Occipital lobe (tissue), 1 donor: ENCODE measurements at regions not wholly inside any gene's neighbourhood (a gene's known extent, or its start where the extent isn't known, plus 50 kb on each side); places are given as distances from the start of the nearest gene placed in this dataset.

Source experiments
- DNase-seq: peaks from one replicate; lab custom pipeline; 2025; lab: John Stamatoyannopoulos, UW

DNA sequence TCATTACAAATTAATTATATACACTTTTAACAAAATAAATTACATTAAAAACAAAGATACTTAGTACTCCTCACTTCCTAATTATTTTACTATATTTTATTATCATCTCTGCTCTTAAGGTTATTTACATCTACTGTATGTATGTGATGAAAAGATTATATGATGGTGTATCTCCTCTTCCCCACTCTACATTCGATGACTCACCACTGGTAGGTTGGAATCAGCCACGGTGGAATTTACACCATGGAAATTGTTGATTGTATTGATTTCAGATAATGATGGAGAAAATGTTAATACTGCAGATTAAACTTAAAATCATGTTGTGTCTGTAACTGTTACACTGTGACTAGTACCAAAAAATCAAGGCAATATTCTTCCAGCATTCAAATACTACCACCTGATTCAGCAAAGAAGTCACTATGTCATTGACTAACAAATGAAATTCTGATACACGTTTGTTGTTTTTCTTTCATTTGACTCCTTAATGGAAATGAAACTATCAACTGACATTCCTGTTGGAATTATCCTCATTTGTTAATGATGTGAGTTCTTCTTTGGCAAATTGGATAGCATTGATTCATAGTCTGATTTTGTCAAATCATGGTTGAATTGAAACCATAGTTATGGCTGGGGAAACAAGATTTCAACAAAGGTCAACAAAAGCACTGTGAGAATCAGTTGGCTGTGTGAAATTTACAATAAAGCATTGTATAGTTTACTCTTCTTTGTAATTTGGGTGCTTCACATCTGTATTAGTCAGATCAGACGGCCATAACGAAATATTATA is 69.0 kb upstream of the NLK start:
- no peak for DNase-seq

DNA sequence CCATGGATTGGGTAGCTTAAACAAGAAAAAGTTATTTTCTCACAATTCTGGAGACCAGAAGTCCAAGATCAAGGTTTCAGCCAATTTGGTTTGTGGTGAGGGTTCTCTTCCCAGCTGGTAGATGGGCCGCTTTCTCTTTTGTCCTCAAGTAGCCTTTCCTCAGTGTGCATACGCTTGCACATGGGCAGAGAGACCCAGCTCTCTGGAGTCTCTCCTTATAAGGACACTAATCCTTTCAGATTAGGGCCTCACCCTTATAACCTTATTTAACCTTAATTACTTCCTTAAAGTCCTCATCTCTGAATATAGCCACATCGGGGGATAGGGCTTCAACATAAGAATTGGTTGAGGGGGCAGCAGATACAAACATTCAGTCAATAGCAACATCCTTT is 68.4 kb upstream of the NLK start:
- DNase-seq: no peak

DNA sequence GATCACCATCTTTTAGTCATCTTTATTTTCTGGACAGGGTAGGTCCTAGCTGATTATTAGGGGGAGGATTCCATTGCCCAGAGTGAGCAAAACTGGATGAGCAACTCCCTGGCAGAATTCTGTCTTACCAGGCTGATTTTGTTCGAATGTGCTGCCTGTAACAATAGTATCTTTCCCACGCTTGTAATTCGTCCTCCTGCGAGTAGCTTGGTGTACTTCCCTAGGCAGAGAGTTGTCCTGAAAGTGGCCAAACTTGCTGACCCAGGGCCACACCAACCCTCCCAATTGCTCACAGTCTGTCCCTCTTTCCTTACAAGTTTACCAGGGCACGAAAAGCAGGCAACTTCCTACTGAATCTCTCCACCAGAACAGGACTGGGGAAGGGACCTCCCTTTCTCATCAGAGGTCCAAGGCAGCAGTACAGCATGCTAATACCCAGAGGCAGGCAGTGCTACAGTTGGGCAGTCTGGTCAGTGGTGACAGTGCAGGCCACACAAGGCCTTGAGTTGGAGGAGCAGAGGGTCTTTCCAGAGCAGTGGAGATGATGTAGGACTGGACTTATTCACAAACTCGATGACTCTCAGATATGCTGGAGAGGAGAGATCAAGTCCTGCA is 67.8 kb upstream of the NLK start:
- no peak for DNase-seq

DNA sequence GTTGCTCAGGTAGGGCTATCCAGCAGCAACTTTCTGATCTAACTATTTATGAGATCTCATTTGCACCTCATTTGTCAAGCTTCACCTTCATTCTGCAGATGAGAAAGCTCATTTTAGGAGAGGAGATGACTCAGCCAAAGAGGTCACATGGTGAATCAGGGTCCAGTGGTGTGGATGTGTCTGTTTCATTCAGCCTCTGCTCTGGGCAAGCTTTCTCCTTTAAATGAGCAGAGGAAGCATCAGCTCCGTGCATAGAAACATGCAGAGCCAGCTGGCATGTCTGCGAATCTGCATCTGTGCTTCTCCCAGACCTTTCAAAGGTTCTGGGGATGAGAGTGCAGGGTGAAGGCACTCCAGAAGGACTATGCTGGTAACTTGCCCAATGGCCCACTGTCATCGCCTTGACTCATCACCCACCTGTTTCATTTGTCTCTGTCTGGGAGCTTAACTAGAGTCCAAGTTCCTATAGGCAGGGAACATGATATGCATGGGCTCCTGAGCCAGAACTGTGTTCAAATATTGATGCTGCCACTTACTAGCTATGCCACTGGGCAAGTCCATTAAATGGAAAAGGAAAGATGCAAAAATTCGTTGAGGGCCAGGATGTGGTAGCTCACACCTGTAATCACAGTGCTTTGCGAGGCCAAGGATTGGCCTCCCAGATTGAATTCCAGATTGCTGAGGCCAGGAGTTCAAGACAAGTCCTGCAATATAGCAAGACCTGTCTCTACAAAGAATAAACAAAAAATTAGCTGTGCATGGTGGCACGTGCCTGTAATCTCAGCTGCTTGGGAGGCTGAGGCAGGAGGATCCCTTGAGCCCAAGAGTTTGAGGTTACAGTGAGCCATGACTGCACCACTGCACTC is 67.1 kb upstream of the NLK start:
- peak; percentile 61 for DNase-seq

DNA sequence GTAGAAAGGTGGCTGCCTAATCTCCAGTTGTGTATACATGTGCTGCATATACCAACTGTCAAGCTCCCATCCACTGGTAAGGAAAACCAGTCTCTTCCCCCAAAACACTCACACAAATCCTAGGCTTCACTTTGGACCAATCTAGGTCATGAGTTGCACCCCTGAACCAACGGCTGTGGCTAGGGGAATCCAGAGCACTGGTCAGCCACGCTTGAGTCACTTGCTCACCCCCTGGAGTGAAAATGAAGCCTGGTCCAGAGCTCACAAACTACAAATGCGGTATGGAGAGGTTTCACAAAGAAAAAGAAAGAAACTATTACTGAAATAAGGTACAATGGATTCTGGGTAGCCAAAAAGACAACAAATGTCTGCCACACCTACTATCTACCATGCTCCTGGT is 66.1 kb upstream of the NLK start:
- DNase-seq: no peak

DNA sequence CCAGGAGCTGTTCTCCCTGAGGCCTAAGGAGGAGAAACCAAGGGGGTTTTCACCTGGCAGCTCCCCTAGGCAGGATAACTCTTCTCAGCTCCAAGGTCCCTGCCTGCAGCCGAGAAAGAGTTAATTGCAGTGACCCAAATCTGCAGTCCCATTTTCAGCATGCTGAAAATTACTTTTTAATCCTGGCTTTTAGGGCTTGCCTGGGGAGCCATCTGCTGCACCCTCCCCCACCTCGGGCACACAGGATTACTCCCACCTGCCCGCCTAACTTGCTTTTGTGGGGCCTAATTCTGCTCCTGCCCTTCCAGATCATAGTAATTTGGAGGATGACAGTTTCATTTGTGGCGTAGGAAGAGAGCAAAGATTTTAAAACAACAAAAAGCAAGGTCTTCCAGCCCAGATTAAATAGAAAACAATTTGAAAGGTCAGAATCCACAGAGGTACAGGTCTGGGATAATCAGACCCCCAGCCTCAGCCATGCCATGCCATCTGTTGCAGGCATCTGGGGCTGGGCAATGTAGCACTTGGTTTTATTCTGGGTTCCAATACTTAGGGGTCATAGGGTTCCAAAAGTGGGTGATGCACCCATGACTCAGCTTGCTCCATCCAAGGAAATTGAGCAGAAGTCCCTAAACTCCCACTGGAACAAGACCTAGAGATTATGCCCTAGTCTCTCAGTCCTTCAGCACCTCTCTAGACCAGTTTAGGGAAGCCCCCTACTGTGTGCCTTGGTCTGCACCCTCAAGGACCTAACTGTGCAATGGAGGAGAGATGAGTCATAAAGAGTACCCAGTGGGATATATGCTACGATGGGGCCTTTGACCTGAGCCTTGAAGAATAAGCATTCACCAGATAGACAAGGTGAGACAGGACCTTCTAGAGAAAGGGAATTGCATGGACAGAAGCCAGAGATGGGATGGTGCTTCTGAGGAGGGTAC is 64.5 kb upstream of the NLK start:
- no peak for DNase-seq

DNA sequence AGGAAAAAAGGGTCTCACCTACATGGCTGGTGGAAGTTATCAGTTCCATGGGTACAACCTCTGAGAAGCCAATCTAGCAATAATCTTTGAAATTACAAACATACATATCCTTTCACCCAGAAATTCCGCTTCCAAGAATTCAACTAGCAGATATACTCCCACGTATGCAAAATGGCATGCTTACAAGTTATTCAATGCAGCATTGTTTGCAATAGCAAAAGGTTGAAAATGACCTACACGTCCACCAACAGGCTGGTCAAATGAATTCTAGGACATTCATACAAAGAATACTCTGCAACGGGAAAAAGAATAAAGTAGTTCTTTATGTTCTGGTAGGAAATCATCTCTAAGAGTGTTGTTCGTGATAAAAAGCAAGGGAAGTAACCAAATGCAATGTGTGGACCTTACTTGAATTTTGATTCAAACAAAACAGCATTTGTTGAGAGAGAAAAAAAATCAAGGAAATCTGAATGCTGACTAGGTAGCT is 63.7 kb upstream of the NLK start:
- no peak for DNase-seq

DNA sequence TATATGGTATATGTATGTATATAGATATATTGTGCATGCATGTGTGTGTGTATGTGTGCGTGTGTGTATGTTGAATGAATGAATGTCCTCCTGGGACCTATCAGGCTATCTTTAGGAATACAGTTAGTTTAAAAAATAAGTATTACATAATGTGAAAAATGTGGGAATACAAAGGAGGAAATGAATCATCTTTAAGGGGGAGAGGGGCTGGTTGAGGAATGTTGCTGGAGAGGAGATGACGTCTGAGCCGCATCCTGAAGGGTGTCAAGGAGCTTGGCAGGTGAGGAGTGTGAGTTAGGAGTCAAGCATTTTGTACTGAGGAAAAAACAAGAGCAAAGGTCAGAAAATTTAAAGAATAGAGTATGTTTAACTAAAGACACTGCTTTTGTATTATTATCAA is 62.4 kb upstream of the NLK start:
- no peak for DNase-seq

DNA sequence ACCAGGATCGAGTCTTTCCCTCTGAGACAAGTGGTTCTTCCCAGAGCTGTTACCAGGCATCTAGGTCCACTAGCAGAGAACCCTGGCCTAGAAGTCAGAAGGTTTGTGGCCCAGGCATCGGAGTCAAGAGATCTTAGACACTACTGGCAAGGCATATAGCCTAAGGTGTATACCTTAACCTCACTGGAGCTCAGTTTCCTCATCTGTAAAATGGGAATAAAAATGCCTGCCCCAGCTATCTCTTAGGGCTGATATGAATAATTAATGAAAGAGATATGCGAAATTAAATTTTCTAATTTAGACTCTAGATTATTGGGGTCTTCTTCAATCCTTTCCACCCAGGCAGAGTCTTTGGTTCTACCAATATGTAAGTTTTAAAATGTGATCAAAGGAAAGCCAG is 60.5 kb upstream of the NLK start:
- no peak for DNase-seq

DNA sequence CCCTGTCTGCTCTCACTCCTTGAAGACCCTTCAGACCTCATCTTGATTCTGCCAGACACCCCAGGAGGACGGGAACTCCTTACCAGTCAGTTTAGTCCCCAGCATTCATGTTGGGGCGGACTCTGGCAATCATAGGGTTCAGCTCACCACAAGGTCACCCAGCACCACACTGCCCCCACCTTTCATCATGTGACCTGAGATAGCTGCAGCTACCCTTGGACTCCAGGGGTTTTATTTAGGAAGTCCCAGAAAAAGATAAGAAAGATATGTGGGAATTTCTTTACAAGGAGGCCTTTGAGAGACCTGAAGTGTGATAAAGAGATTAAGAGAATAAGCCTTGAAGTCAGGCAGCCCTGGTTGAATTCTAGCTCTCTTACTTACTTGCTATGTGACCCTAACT is 59.8 kb upstream of the NLK start:
- DNase-seq: no peak

DNA sequence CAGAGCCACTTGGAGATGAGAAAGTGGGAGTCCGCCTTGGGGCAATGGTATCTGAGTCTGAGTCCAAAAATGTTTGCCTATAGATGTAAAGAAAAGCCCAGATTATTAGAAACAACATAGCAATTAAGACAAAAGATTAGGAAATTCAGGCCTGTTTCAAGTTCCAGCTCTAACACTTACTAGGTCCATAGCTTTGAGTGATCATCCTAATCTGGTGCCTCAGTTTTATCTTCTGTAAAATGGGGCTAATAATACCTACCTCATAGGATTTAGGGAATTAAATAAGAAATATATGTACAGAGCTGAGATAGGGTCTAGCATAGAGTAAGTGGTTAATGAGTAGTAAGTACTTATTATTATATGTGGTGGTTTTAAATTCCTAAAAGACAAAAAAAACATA is 58.6 kb upstream of the NLK start:
- DNase-seq: no peak

DNA sequence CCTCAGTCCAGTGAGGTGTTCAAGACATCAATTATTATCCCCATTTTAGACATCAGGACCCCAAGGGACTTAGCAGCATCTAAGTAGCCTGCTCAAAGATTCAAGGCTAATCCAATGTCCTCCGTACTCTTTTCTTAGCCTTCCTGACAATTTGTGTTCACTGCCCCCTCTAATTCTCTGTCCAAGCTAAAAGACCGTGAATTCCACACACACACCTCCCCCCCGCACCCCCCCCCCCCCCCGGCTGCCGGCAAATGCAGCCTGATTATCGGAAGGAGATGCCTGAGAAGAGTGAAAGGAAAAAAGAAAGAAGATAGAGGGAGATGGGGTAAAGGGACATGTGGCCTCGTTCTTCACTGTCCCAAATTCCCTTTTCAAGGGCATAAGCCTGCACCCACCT is 58.1 kb upstream of the NLK start:
- no peak for DNase-seq

DNA sequence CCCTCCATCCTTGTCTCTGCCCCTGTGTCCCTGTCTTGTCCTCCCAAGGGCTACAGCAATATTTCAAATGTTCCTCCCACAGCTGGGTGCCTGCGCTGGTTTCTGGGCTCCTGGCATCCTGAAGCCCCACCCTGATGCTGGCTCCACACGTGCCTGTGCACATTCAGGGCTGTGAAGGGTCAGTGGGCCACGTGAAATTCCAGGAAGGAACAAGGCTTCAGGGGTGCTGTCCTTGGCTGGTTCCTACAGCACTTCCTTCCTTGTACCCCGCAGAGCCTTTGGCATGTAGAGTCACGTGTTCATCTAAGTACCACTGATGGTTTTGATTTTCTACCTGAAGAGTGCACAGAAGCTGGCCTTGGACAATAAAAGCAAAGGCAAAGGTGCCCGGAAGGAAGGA is 57.7 kb upstream of the NLK start:
- DNase-seq: no peak

DNA sequence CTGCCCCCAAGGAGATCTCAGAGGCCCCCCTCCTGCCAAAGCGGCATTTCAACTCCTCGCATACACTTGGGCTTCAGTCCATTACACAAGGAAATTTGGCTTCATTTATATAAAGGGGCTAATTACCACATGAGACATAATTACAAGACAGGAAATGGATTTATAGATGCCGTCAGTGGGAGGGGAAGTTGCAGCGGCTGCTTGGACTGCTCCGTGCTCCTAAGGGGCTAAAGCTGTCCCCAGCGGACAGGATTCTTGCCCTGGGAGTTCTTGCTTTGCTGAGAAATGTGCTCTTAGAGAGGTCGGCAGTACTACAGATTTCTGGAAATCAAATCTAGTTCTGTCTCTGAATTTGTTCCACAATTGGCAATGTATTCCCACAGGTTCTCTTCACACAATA is 57.2 kb upstream of the NLK start:
- no peak for DNase-seq

DNA sequence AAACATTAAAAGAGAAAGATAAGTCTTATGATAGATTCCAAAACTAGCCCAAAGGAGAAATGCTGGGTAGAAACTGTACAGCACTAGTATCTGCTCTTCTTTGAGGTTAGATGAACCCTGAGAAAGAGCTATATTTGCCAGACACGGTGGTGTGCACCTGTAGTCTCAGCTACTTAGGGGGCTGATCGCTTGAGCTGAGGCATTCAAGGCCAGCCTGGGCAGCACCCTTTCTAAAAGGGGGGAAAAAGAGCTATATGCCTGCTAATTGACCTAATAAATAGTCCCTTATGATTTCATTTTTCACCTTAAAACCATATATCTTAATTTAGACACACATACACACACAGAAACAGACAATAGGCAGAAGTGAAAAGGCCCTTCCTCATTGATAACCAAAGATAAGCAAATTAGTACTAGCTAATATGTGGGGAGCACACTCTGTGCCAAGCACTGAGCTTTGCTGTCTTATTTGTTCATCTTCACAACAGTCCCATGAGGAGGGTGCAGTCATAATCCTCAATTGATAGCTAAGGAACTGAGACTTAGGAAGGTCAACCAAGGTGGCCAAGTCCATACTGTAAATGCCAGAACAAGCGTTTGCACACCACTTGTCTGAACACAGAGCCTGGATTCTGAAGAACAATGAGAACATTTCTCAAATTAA is 56.6 kb upstream of the NLK start:
- DNase-seq: no peak

DNA sequence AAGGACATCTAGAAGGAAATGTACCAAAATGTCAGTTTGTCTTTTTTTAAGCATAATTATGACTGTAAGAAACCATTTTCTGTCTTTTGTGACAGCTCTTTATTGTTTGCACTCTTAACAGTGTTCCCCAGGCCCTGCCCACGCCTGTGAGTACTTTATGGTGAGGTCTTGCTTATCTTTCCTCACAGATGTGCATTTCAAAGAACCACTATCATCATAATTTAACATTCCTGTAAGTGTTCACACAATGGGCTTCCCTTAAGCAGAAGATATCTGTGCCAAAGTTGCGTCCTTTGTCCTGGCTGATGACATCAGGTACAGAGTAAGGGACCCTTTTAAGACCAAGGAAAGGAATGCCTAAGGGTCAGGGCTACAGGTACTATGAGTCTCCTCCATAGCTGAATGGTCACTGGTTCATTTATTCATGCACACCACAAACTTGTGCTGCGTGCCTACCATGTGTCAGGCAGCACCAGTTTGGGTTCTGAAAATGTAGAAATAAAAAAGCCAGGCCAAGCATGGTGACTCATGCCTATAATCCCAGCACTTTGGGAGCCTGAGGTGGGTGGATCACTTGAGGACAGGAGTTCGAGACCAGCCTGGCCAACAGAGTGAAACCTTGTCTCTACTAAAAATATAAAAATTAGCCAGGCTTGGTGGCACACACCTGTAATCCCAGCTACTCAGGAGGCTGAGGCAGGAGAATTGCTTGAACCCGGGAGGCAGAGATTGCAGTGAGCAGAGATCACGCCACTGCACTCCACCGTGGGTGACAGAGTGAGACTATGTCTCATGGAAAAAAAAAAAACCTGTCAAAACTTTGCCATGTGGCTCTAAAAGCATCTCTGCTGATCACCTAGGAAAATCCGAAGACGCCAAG is 55.4 kb upstream of the NLK start:
- DNase-seq: no peak

DNA sequence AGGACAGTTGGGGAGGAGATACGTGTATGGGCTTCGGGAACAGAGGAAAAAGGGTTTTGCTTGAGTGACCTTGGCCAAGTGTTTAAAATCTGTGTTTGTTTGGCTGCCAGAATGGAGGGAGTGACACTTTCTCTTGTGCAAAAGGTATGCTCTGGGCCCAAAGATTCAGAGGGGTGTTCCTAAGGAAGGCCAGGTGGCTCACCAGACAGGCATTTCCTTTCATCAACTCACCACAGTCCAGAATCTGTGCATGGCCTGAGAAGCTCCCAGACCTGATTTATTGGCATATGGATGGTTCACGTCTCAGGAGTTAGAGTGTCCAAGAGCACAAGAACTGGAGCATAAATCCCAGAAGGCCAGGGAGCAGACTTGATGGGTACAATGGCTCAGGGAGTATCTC is 53.4 kb upstream of the NLK start:
- DNase-seq: no peak

DNA sequence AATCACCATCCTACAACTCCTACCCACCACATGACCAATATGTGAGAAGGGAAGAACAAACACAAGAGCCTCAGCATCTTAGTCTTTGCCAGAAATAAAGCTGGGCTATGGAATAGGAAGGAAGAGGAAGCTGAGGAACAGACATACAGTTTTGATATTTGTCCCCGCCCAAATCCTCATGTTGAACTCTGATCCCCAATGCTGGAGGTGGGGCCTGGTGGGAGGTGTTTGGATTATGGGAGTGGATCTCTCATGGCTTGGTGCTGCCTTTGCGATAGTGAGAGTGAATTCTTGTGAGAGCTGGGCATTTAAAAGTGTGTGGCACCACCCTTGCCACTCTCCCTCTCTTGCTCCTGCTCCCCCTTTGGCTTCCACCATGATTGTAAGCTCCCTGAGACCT is 52.4 kb upstream of the NLK start:
- no peak for DNase-seq

DNA sequence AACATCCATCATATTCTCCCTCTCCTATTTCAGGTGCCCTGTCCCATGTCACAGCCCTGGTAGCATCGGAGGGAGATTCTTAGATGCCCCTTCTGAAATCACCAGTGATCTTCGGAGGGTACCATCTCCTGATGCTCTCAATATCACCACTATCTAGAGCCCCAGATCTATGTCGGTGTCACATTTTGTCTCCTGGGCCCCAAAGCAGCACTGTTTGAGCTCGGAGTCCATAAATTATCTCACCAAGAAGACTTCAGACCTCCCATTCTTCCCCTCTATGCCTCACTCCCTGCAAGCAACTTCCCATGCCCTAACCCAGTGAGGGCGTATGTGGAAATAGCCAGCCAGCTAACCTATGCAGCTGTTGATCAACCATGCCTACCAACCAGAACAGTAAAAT is 51.5 kb upstream of the NLK start:
- DNase-seq: no peak

DNA sequence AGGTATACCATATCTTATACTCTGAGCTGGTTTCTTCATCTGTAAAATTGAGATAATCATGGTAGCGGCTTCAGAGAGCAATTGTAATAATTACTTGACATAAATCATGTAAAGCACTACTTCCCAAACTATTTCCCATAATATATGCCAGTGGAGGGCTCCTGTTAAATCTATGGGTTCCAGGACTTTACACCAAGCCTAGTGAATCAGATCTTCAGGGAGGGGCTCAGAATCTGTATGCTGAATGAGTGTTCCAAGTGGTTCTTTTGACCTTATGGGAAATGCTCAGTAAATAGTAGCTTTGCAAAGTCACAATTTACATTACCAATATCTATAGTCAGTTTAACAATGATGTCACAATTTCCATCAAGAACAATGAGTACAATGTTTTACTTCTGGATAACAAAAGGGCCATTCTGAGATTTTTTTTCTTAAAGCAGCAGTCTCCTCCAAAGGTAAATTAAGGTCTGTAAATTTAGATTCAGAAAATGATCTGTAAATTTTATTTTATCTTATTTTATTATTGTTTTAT is 50.9 kb upstream of the NLK start:
- no peak for DNase-seq
